ENCODE measurements at regions not wholly inside any gene's neighbourhood (a gene's known extent, or its start where the extent isn't known, plus 50 kb on each side); places are given as distances from the start of the nearest gene placed in this dataset.

GRCh38 chr18:22283397-22283796 is 114.0 kb downstream of the GATA6 start:
- no peak for DNase-seq (ENCODE audit: low spot score)

GRCh38 chr18:22283116-22283395 is 113.7 kb downstream of the GATA6 start:
- CTCF ChIA-PET = no interaction called here
- POLR2A ChIA-PET (ENCODE audit: low non-redundant PET) = no interaction called here
- no peak for DNase-seq (ENCODE audit: low spot score)
- no peak overlapping the region for H3K27ac ChIP-seq
- no peak for TF ChIP-seq CTCF (conservative IDR thresholded peaks at IDR 0.05; ENCODE audit: low read depth)

More at GRCh38 chr18:22283397-22283796, 114.0 kb downstream of the GATA6 start:
- CTCF ChIA-PET = no interaction called here
- no peak overlapping the region for H3K27ac ChIP-seq
- no peak for TF ChIP-seq CTCF (conservative IDR thresholded peaks at IDR 0.05; ENCODE audit: low read depth)
- POLR2A ChIA-PET (ENCODE audit: low non-redundant PET) = no interaction called here

GRCh38 chr18:22282311-22283115 is 113.1 kb downstream of the GATA6 start:
- peak; percentile 75 for DNase-seq (ENCODE audit: low spot score)
- TF ChIP-seq CTCF (conservative IDR thresholded peaks at IDR 0.05; ENCODE audit: low read depth) = no peak
- ChIA-PET CTCF (no interaction called here), POLR2A (ENCODE audit: low non-redundant PET) (no interaction called here)
- H3K27ac ChIP-seq = peak overlapping the region; percentile 69

GRCh38 chr18:22280453-22280750 is 111.0 kb downstream of the GATA6 start:
- DNase-seq (ENCODE audit: low spot score) = no peak
- CTCF ChIA-PET = interaction anchor here (0.6 kb wide), 2 partner anchors 17 to 395 kb away, joined by 3 to 6 read pairs; no protein-coding TSS in a partner anchor
- H3K27ac ChIP-seq = no peak overlapping the region
- POLR2A ChIA-PET (ENCODE audit: low non-redundant PET) = no interaction called here
- no peak for TF ChIP-seq CTCF (conservative IDR thresholded peaks at IDR 0.05; ENCODE audit: low read depth)

GRCh38 chr18:22279741-22280452 is 110.5 kb downstream of the GATA6 start:
- TF ChIP-seq CTCF (conservative IDR thresholded peaks at IDR 0.05; ENCODE audit: low read depth) = no peak
- DNase-seq (ENCODE audit: low spot score) = no peak
- POLR2A ChIA-PET (ENCODE audit: low non-redundant PET) = no interaction called here
- CTCF ChIA-PET = interaction anchor here (0.6 kb wide), 3 partner anchors 13 to 394 kb away, joined by 3 to 6 read pairs (median 3); no protein-coding TSS in a partner anchor
- H3K27ac ChIP-seq = no peak overlapping the region

GRCh38 chr18:22278798-22279197 is 109.4 kb downstream of the GATA6 start:
- H3K27ac ChIP-seq = no peak overlapping the region
- POLR2A ChIA-PET (ENCODE audit: low non-redundant PET) = no interaction called here
- CTCF ChIA-PET = no interaction called here
- no peak for DNase-seq (ENCODE audit: low spot score)
- no peak for TF ChIP-seq CTCF (conservative IDR thresholded peaks at IDR 0.05; ENCODE audit: low read depth)

Measured in RWPE1 (cell line).